ENCODE measurements at regions not wholly inside any gene's neighbourhood (a gene's known extent, or its start where the extent isn't known, plus 50 kb on each side); places are given as distances from the start of the nearest gene placed in this dataset.
"Not testable (repeated sequence)": the region's sequence is repeated elsewhere in the genome, so short reads cannot be mapped to it uniquely, and the experiment has no call there.

DNA sequence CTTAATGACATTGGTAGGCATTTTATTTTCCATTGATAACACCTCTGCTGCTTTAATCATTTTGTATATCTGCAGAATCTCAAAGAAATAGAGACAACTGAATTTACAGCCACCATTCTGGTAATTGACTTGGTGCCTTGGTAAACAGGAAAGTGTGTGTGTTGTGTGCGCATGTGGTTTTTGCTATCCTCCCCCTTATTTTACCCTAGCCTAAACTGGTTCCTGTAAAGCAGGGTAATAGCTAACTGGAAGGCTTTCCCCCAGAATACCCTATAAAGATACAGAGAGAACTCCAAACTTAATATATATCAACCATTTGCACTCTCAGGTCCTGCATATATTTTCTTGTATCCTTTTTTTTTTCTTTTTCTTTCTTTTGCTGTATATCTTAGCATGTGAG is 149.5 kb upstream of the ADGRL4 start:
- TF ChIP-seq, protein P1, sequence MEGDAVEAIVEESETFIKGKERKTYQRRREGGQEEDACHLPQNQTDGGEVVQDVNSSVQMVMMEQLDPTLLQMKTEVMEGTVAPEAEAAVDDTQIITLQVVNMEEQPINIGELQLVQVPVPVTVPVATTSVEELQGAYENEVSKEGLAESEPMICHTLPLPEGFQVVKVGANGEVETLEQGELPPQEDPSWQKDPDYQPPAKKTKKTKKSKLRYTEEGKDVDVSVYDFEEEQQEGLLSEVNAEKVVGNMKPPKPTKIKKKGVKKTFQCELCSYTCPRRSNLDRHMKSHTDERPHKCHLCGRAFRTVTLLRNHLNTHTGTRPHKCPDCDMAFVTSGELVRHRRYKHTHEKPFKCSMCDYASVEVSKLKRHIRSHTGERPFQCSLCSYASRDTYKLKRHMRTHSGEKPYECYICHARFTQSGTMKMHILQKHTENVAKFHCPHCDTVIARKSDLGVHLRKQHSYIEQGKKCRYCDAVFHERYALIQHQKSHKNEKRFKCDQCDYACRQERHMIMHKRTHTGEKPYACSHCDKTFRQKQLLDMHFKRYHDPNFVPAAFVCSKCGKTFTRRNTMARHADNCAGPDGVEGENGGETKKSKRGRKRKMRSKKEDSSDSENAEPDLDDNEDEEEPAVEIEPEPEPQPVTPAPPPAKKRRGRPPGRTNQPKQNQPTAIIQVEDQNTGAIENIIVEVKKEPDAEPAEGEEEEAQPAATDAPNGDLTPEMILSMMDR (IDR thresholded peaks at IDR 0.05), result no peak
- H3K27me3 Mint-ChIP-seq, result no peaks in the 10 kb centered on the region
- intact Hi-C loops (cut with micrococcal nuclease), result no loop called here
- no peak overlapping the region for H3K27ac Mint-ChIP-seq
- CTCF ChIA-PET, result no interaction called here
- H3K4me3 Mint-ChIP-seq, result no peak overlapping the region
- peaks cover 6% of the 10 kb centered on the region for H3K9me3 Mint-ChIP-seq
- DNase-seq (no peak), ATAC-seq (ENCODE audit: low read depth) (no peak)
- POLR2A ChIA-PET, result no interaction called here
- H3K4me1 Mint-ChIP-seq, result no peaks in the 10 kb centered on the region
- H3K36me3 Mint-ChIP-seq (ENCODE audit: low read depth), result no peaks in the 10 kb centered on the region

DNA sequence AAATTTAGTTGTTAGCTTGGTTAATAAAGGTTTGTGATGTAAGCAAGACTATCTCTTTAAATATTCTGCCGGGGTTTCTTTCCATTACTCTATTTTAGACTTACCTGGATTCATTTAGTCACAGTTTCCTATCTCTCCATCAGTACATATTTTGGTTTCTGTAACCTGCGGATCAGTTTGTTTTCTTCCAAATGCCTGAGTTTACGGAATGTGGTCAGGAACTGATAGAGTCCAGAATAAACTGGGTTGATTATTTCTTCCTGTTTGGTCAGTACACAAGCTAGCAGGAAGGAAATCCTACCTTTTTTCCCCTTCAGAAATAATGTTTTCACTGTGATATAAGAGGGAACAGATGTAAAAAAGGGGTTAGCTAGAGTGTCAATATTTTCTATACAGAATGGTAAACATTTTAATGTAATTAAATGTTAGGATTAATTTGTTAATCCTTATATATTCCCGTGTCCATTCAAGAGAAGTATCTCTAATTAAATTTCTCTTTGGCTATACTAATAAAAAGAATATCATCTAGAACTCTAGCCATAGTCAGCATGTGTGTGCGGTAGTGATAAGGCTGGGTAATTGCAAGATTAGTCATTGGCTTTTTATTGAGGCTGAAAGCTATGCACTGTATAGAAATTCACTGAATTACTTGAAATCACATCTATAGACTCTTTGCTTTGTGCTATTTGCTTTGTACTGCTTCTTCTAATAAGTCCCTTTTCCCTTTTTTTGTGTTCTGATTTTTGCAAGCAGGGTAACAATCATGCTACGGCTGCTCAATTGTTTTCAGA is 144.7 kb upstream of the ADGRL4 start:
- intact Hi-C loops (cut with micrococcal nuclease), result no loop called here
- Mint-ChIP-seq H3K27me3 (no peaks in the 10 kb centered on the region), H3K27ac (no peak overlapping the region), H3K4me1 (no peaks in the 10 kb centered on the region), H3K4me3 (no peak overlapping the region), H3K36me3 (ENCODE audit: low read depth) (no peaks in the 10 kb centered on the region), H3K9me3 (peaks cover 3% of the 10 kb centered on the region)
- ChIA-PET POLR2A (no interaction called here), CTCF (no interaction called here)
- TF ChIP-seq, protein P1 (IDR thresholded peaks at IDR 0.05), result no peak
- DNase-seq (no peak), ATAC-seq (ENCODE audit: low read depth) (no peak)

DNA sequence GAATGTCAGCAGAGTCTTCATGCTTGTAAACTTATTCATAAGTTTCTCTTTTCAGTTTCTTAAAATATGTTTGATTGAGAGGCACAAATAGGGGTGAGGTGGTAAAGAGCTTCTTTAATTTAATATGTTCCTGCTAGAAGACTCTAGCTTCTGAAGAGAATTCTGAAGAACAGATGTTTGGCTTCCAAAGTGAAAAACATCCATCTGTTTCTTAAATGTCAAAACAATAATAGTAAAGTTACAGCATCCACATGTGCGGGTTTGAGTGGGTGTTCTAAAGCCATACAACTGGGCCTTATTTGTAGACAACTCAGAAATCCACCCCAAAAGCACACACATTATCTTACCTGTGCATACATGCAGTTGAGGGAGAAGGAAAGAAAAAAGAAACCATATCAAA is 144.0 kb upstream of the ADGRL4 start:
- H3K4me3 Mint-ChIP-seq, result no peak overlapping the region

DNA sequence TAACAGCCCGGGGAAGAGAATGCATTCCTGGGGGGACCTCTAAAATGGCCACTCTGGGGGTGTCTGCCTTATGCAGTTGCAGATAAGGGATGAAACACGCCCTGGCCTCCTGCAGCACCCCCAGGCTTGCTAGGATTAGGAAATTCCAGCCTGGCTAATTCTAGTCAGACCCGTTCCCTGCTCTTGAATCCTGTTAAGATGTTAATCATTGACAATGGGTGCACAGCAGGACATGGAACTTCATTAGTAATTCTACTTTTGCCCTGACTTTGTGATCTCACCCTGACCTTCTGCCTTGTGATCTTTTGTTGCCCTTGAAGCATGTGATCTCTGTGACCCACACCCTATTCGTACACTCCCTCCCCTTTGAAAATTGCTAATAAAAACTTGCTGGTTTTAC is 131.7 kb upstream of the ADGRL4 start:
- DNase-seq; CTCF ChIA-PET; ATAC-seq (ENCODE audit: low read depth); H3K27ac Mint-ChIP-seq; intact Hi-C loops (cut with micrococcal nuclease); H3K36me3 Mint-ChIP-seq (ENCODE audit: low read depth); H3K4me3 Mint-ChIP-seq; POLR2A ChIA-PET; H3K9me3 Mint-ChIP-seq; H3K4me1 Mint-ChIP-seq; H3K27me3 Mint-ChIP-seq: not testable (repeated sequence)

More for the DNA sequence above, 144.0 kb upstream of the ADGRL4 start:
- ATAC-seq (ENCODE audit: low read depth) (no peak), DNase-seq (no peak)
- POLR2A ChIA-PET, result no interaction called here
- H3K4me1 Mint-ChIP-seq, result no peaks in the 10 kb centered on the region
- intact Hi-C loops (cut with micrococcal nuclease), result no loop called here
- TF ChIP-seq, protein P1 (IDR thresholded peaks at IDR 0.05), result no peak
- CTCF ChIA-PET, result no interaction called here
- no peak overlapping the region for H3K27ac Mint-ChIP-seq
- no peaks in the 10 kb centered on the region for H3K36me3 Mint-ChIP-seq (ENCODE audit: low read depth)
- peaks cover 6% of the 10 kb centered on the region for H3K9me3 Mint-ChIP-seq
- no peaks in the 10 kb centered on the region for H3K27me3 Mint-ChIP-seq

DNA sequence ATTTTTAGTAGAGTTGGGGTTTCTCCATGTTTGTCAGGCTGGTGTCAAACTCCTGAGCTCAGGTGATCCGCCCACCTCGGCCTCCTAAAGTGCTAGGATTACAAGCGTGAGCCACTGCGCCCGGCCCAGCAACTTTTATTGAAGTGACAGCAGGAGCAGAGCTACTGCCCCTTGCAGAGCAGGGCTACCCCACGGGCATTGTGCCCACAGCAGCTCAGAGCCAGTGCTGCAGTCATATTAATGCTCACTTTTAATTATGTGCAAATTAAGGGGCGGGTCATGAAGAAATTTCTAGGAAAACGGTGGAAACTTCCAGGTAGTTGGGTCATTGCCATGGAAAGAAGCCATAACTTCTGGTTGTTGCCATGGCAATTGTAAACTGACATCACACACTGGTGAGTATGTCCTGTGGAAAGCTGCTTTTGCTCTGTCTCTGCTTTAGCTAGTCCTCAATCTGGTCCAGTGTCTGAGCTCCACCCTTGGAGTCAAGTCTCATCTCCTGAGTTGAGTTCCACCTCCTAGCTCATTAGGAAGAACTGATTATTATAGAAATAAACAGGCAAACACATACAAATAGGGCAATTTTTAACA is 127.3 kb upstream of the ADGRL4 start:
- intact Hi-C loops (cut with micrococcal nuclease), result no loop called here
- Mint-ChIP-seq H3K27me3 (no peaks in the 10 kb centered on the region), H3K36me3 (ENCODE audit: low read depth) (no peaks in the 10 kb centered on the region), H3K4me1 (no peaks in the 10 kb centered on the region), H3K27ac (no peak overlapping the region), H3K4me3 (no peak overlapping the region), H3K9me3 (peaks cover 7% of the 10 kb centered on the region)
- ATAC-seq (ENCODE audit: low read depth) (no peak), DNase-seq (no peak)
- TF ChIP-seq, protein P1 (IDR thresholded peaks at IDR 0.05), result no peak
- ChIA-PET POLR2A (no interaction called here), CTCF (no interaction called here)
